Stimulated activated CD8-positive, alpha-beta memory T cell treated with anti-CD3 and anti-CD28 coated beads, Interleukin-7, amount 100 ng/mL, for 4 hours (primary cell): ENCODE measurements at regions not wholly inside any gene's neighbourhood (a gene's known extent, or its start where the extent isn't known, plus 50 kb on each side); places are given as distances from the start of the nearest gene placed in this dataset.
"Not testable (repeated sequence)": the region's sequence is repeated elsewhere in the genome, so short reads cannot be mapped to it uniquely, and the experiment has no call there.

Experiments used
- DNase-seq, 2 donors: peaks; one replicate each; pipeline ENCODE4 v3.0.0-alpha.2; 2020; ENCODE audit warnings: low read depth in 2 of 2

DNA sequence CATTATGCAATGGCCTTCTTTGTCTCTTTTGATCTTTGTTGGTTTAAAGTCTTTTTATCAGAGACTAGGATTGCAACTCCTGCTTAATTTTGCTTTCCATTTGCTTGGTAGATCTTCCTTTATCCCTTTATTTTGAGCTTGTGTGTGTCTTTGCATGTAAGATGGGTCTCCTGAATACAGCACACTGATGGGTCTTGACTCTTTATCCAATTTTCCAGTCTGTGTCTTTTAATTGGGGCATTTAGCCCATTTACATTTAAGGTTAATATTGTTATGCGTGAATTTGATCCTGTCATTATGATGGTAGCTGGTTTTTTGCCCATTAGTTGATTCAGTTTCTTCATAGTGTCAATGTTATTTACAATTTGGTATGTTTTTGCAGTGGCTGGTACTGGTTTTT lies 56.9 kb upstream of the TBX18 start:
- DNase-seq, result not testable (repeated sequence)

DNA sequence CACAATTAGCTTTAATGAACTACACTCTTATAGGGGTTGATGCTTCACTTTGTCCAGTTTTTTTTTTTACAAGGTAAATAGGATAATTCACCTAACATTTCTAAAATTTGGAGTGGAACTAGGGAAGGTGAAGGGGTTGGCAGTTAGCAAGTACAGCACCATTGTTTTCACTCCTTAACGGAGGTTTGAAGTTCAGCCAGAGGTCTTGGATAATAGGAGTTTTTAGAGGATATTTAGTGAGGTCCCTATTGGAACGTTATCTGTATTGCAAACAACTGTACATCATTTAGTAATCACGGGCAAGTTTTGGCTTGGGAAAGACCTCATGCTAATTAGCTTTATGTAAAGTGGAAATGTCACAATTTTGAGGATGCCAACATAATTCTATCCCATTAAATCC lies 52.3 kb upstream of the TBX18 start:
- no peak for DNase-seq

DNA sequence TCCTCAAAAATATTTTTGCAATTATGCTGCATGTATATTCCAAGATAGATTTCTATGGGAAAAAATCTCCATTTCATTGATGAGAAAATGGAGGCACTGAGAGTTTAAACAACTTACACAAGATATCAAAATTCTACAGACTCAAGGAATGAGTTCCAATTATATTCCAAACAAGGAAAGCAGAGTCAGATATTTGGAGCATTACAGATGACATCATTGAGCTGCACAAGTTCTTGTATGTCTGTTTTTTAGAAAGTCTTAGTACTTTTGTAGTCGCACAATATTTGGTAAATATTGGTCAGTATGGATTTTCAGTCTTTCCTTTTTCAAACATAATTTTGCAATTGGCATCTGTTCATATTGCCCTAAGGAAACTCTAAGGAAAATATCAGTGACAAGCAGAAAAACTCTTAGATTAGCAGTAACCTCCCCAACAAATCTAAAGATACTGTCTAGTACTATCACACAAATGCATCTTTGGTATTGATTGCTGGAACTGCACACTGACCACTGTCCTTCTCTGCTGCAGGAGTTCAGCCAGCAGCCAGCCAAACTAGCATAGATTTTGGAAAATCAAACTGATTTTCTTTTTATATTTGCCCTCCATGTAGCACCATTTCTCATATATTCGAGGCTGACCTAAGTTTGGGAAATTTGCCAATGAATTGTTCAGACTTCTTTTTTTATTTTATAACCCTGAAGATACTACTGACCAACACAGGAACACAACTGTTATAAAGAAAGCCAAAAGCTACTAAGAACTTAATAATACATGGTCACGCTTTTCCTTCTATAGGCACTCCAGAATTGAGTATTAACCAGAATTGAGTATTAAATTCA lies 51.7 kb upstream of the TBX18 start:
- DNase-seq, result no peak
